ENCODE measurements at regions not wholly inside any gene's neighbourhood (a gene's known extent, or its start where the extent isn't known, plus 50 kb on each side); places are given as distances from the start of the nearest gene placed in this dataset.

DNA sequence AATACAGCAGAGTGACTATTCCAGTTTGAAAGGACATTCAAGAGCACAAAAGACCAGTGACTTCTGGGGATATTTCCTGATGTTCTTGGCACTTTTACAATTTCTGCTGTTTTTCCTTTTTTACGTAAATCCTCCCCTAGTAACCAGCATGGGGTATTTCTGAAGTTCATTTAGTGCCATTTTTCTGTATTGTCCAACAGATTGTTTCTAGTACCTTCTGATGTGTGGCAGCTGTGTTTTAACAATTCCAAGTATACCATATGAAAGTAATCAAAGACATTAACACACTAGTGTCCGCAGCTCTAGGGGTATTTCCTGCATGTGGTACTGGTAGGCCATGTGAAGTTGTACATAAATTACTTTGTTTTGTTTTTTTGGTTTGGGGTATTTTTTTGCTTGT is 53.0 kb upstream of the SMARCA2 start:
- TF ChIP-seq CEBPB (IDR thresholded peaks at IDR 0.05; ENCODE audit: low read depth) (no peak), POLR2A (IDR thresholded peaks at IDR 0.05; ENCODE audit: borderline replicate concordance, extremely low read depth, insufficient read depth, insufficient read length) (no peak), ZNF274 (IDR thresholded peaks at IDR 0.05; ENCODE audit: low read depth, low read length) (no peak), SIN3A (IDR thresholded peaks at IDR 0.05; ENCODE audit: low read depth) (no peak), EZH2 (IDR thresholded peaks at IDR 0.05) (no peak), RAD21 (IDR thresholded peaks at IDR 0.05; ENCODE audit: low read depth) (no peak), EGR1 (IDR thresholded peaks at IDR 0.05; ENCODE audit: low read depth) (no peak), POLR2AphosphoS5 (IDR thresholded peaks at IDR 0.05; ENCODE audit: low read depth, low read length) (no peak), EZH2phosphoT487 (IDR thresholded peaks at IDR 0.05; ENCODE audit: borderline replicate concordance) (no peak), JUND (IDR thresholded peaks at IDR 0.05) (no peak)
- TF ChIP-seq, protein P1, sequence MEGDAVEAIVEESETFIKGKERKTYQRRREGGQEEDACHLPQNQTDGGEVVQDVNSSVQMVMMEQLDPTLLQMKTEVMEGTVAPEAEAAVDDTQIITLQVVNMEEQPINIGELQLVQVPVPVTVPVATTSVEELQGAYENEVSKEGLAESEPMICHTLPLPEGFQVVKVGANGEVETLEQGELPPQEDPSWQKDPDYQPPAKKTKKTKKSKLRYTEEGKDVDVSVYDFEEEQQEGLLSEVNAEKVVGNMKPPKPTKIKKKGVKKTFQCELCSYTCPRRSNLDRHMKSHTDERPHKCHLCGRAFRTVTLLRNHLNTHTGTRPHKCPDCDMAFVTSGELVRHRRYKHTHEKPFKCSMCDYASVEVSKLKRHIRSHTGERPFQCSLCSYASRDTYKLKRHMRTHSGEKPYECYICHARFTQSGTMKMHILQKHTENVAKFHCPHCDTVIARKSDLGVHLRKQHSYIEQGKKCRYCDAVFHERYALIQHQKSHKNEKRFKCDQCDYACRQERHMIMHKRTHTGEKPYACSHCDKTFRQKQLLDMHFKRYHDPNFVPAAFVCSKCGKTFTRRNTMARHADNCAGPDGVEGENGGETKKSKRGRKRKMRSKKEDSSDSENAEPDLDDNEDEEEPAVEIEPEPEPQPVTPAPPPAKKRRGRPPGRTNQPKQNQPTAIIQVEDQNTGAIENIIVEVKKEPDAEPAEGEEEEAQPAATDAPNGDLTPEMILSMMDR (IDR thresholded peaks at IDR 0.05 in 2 of 3, conservative IDR thresholded peaks at IDR 0.05 in 1 of 3; ENCODE audit: borderline replicate concordance in 1 of 3, insufficient read depth in 1 of 3, low read depth in 2 of 3, low read length in 2 of 3), result no peak
- TF ChIP-seq, protein P2, sequence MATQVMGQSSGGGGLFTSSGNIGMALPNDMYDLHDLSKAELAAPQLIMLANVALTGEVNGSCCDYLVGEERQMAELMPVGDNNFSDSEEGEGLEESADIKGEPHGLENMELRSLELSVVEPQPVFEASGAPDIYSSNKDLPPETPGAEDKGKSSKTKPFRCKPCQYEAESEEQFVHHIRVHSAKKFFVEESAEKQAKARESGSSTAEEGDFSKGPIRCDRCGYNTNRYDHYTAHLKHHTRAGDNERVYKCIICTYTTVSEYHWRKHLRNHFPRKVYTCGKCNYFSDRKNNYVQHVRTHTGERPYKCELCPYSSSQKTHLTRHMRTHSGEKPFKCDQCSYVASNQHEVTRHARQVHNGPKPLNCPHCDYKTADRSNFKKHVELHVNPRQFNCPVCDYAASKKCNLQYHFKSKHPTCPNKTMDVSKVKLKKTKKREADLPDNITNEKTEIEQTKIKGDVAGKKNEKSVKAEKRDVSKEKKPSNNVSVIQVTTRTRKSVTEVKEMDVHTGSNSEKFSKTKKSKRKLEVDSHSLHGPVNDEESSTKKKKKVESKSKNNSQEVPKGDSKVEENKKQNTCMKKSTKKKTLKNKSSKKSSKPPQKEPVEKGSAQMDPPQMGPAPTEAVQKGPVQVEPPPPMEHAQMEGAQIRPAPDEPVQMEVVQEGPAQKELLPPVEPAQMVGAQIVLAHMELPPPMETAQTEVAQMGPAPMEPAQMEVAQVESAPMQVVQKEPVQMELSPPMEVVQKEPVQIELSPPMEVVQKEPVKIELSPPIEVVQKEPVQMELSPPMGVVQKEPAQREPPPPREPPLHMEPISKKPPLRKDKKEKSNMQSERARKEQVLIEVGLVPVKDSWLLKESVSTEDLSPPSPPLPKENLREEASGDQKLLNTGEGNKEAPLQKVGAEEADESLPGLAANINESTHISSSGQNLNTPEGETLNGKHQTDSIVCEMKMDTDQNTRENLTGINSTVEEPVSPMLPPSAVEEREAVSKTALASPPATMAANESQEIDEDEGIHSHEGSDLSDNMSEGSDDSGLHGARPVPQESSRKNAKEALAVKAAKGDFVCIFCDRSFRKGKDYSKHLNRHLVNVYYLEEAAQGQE (IDR thresholded peaks at IDR 0.05; ENCODE audit: low read depth), result no peak
- TF ChIP-seq, protein P3, sequence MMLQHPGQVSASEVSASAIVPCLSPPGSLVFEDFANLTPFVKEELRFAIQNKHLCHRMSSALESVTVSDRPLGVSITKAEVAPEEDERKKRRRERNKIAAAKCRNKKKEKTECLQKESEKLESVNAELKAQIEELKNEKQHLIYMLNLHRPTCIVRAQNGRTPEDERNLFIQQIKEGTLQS (IDR thresholded peaks at IDR 0.05), result no peak
- TF ChIP-seq, protein P4, sequence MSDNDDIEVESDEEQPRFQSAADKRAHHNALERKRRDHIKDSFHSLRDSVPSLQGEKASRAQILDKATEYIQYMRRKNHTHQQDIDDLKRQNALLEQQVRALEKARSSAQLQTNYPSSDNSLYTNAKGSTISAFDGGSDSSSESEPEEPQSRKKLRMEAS (IDR thresholded peaks at IDR 0.05), result no peak

Data from HCT116 (cell line).